ENCODE measurements at regions not wholly inside any gene's neighbourhood (a gene's known extent, or its start where the extent isn't known, plus 50 kb on each side); places are given as distances from the start of the nearest gene placed in this dataset.

DNA sequence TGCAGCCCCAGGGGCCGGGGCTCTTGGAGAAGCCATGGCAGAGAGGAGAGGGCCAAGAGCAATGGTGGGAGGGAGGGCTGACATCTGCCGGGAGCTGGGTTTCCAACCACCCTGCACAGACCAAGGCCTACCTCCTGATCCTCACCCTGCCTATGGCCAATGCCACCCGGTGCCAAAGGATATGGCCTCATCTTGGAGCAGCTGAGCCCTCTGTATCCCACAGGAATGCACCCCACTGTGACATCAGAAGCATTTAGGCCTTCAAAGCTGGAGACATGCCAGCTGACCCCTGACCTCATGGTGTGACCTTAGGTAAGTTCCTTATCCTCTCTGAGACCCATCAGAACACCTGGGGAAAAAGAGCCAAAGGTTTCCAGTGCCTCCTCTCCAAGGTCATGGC is 113.6 kb upstream of the ZMIZ1 start:
- TF ChIP-seq, protein P1, sequence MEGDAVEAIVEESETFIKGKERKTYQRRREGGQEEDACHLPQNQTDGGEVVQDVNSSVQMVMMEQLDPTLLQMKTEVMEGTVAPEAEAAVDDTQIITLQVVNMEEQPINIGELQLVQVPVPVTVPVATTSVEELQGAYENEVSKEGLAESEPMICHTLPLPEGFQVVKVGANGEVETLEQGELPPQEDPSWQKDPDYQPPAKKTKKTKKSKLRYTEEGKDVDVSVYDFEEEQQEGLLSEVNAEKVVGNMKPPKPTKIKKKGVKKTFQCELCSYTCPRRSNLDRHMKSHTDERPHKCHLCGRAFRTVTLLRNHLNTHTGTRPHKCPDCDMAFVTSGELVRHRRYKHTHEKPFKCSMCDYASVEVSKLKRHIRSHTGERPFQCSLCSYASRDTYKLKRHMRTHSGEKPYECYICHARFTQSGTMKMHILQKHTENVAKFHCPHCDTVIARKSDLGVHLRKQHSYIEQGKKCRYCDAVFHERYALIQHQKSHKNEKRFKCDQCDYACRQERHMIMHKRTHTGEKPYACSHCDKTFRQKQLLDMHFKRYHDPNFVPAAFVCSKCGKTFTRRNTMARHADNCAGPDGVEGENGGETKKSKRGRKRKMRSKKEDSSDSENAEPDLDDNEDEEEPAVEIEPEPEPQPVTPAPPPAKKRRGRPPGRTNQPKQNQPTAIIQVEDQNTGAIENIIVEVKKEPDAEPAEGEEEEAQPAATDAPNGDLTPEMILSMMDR (IDR thresholded peaks at IDR 0.05) = no peak
- Histone ChIP-seq H3K4me1 (peaks cover 7 to 11% of the 10 kb centered on the region in 2 donors), H3K4me3 (no peak overlapping the region), H3K27me3 (no peaks in the 10 kb centered on the region), H3K9me3 (no peaks in the 10 kb centered on the region), H3K36me3 (no peaks in the 10 kb centered on the region), H3K27ac (no peak overlapping the region)
- no peak for DNase-seq
- intact Hi-C loops (cut with DNase I) = no loop called here
- no peak for ATAC-seq

DNA sequence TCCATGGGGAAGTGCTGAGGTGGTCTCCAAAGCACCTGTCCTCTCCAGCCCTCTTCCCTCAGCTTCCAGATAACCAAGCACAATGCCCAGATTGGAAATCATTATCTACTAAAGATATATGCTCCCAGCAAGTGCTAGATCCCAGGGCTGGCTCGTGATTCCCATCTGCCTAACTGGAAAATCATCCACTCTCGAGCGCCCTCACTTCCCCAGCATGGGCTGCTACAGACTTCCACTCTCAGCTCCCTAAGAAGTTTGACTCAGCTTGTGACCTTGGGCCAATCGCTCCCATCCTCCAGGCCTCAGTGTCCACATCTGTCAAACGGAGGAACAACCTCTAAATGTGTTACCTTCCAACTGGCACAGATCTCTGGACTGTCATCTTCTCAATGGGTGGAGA is 112.4 kb upstream of the ZMIZ1 start:
- Histone ChIP-seq H3K4me3 (no peak overlapping the region), H3K9me3 (no peaks in the 10 kb centered on the region), H3K27ac (no peak overlapping the region), H3K4me1 (peaks cover 15 to 23% of the 10 kb centered on the region in 2 donors), H3K27me3 (no peaks in the 10 kb centered on the region), H3K36me3 (no peaks in the 10 kb centered on the region)
- TF ChIP-seq, protein P1 (IDR thresholded peaks at IDR 0.05) = no peak
- DNase-seq (no peak), ATAC-seq (no peak)
- intact Hi-C loops (cut with DNase I) = no loop called here

DNA sequence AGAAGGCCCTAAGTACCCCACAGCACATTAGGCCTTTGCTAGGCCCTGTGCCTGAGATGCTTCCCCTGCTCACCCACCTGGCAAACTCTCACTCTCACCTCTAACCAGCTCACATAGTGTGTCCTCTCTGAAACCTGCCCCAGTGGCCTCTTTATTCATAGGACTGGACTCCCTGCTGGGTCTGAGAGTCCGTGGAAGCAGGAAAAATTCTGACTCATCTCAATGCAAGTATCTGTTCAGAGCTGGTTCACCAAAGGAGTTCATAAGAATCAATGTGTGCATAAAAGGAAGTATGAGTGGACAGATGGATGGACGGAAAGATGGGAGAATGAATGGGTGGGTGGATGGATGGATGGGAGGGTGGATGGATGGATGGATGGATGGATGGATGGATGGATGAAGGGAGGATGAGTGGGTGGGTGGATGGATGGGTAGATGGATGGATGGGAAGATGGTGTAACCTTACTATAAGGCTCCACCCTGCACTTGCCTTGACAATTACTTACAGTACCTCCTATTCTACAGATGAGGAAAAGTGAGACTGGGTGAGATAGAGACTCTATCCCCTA is 111.2 kb upstream of the ZMIZ1 start:
- no peaks in the 10 kb centered on the region for H3K9me3 ChIP-seq
- H3K27me3 ChIP-seq = no peaks in the 10 kb centered on the region
- H3K27ac ChIP-seq = no peak overlapping the region
- ATAC-seq = no peak
- DNase-seq = no peak
- H3K4me3 ChIP-seq = no peak overlapping the region
- H3K36me3 ChIP-seq = no peaks in the 10 kb centered on the region
- intact Hi-C loops (cut with DNase I) = no loop called here
- TF ChIP-seq, protein P1 (IDR thresholded peaks at IDR 0.05) = no peak
- peaks cover 15 to 31% of the 10 kb centered on the region in 2 donors for H3K4me1 ChIP-seq

DNA sequence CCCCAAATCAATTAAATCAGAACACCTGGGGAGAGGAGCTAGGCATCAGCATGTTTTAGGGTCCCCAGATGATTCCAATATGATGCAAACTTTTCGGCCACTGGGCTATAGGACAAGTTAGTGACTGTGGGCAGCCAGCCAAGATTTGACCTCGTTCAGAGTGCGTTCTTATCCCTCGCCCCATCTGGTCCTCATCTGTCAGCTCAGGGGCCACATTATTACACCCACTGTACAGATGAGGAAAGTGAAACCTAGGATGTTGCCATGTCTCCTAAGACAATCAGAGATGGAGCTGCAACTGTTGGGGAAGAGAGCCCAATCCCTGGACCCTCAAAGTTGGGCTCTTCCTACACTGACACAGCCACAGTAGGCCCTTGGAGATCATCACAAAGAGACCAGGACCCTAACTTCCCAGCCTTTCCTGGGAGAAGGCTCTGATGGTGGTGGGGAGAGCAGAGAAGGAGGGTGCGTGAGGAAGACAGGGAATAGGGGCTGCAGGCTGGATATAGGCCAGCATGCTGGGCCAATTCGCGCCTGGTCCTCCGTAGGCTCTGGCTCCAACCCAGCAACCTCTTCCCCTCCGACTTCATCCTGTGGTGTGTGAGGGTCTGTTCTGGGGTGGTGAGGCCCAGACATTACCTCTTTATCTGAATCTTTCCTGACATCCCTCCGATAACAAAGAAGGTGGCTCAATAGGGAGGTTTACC is 109.4 kb upstream of the ZMIZ1 start:
- DNase-seq = no peak
- Histone ChIP-seq H3K27me3 (no peaks in the 10 kb centered on the region), H3K4me3 (no peak overlapping the region), H3K4me1 (peaks cover 9 to 30% of the 10 kb centered on the region in 2 donors), H3K9me3 (no peaks in the 10 kb centered on the region), H3K36me3 (no peaks in the 10 kb centered on the region), H3K27ac (no peak overlapping the region)
- ATAC-seq = no peak
- TF ChIP-seq, protein P1 (IDR thresholded peaks at IDR 0.05) = no peak
- intact Hi-C loops (cut with DNase I) = no loop called here

DNA sequence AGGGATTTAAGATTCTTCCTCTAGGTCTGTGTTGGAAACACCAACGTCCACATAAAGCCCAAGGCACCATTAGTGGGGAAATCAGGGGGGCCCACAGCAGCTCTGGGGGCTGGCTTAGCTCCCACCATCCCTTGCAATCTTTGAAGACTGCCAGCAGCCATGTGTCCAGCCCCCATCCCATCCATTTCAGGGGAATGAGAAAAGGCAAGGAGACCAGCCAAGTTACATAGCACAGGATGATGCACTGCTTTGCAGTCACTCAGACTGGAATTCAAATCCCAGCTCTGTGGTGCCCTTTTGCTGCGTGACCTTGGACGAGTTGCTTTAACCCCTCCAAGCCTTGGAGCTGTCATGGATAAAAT is 108.9 kb upstream of the ZMIZ1 start:
- intact Hi-C loops (cut with DNase I) = no loop called here
- H3K9me3 ChIP-seq = no peaks in the 10 kb centered on the region
- H3K27me3 ChIP-seq = no peaks in the 10 kb centered on the region
- H3K4me1 ChIP-seq = peaks cover 9 to 32% of the 10 kb centered on the region in 2 donors
- ATAC-seq = no peak
- no peaks in the 10 kb centered on the region for H3K36me3 ChIP-seq
- H3K4me3 ChIP-seq = no peak overlapping the region
- no peak overlapping the region for H3K27ac ChIP-seq
- TF ChIP-seq, protein P1 (IDR thresholded peaks at IDR 0.05) = no peak
- peak in 1 of 4 donors; percentile 71 for DNase-seq

All from left lung (tissue), 4 donors.